GM18519 (cell line): ENCODE measurements at regions not wholly inside any gene's neighbourhood (a gene's known extent, or its start where the extent isn't known, plus 50 kb on each side); places are given as distances from the start of the nearest gene placed in this dataset.
A peak's percentile ranks its signal among the peaks of the same experiment; 100 is the strongest.

Experiments
- ATAC-seq: cut with Tn5 transposase; IDR thresholded peaks from one replicate; pipeline ENCODE4 v1.9.1; 2021; ENCODE audit warnings: mild to moderate bottlenecking, moderate library complexity; ENCODE audit not compliant: unreplicated experiment, low FRiP score

DNA sequence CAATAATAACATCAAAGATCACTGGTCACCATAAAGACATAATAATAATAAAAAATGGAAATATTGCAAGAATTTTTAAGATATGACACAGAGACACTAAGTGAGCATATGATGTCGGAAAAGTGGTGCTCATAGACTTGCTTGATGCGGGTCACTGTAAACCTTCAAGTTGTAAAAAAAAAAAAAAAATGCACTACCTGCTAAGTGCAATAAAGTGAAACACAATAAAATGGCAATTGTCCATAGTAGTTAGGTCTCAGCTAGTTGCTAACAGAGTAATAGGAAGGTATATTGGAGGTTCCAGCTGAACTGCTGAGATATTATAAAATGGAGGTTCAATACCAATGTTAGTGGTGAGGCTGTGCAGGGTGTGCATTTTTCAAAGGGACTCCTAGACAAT lies 146.6 kb upstream of the MRPS22 start:
- ATAC-seq = no peak

DNA sequence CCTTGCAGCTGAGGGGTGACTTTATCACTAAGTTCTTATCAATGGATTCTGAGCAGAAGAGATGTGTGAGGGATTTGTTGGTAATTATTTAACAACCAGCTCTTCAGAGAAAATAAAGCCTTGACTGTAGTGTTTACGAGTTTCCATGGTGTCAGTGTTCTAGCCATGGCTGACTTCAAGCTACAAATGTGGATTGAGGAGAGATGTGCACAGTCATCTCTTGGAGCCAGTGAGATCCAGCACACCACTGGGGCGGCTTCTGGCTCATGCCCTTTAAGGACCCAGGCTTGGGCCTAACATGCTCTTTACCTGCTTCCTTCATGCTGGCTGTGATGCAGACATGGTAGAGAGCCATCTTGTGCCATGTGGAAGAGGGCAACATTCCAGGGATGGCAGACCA lies 145.6 kb upstream of the MRPS22 start:
- no peak for ATAC-seq

DNA sequence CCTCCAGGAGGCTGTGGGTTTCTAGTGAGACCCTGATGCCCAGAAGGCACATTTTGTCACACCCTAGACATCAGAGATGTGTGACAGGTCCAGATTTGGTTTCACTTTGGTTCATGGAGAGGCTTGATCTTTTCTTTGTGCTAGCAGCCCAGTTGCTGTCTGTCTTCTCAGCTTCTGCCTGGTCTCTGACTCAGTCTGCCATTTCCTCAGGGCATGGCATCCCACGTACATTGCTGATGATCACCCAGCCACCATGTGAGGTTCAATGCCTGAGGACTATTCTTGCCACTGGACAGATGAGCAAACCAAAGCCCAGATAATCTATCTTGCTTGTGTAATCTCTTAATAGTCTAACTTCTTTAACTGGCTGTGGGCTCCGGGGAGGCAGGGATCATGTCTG lies 144.9 kb upstream of the MRPS22 start:
- ATAC-seq = no peak

DNA sequence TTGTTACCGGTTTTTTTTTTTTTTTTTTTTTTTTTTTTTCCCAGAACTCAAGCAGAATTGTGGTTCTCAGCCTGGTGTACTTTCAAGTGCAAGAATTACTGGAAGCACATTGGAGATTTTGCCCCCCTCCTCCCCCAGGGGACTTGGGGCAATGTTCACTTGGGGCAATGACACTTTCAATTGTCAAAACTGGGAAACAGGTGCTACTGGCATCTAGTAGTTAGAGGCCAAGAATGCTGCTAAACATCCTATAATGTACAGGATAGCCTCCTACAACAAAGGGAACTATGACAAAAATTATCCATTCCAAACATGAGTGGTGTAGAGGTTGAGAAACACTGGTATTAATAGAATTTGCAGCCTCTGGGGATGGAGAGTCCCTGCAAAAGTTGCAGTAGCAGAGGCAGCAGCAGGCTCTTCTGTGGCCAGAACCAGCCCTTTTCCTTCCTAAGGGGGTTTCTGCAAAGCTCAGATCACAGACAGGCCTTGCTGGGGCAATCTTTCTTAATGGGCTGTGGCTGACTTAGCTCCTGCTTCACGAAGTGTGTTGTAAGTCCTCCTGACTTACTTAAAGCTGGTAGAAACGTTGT lies 144.3 kb upstream of the MRPS22 start:
- ATAC-seq = no peak

DNA sequence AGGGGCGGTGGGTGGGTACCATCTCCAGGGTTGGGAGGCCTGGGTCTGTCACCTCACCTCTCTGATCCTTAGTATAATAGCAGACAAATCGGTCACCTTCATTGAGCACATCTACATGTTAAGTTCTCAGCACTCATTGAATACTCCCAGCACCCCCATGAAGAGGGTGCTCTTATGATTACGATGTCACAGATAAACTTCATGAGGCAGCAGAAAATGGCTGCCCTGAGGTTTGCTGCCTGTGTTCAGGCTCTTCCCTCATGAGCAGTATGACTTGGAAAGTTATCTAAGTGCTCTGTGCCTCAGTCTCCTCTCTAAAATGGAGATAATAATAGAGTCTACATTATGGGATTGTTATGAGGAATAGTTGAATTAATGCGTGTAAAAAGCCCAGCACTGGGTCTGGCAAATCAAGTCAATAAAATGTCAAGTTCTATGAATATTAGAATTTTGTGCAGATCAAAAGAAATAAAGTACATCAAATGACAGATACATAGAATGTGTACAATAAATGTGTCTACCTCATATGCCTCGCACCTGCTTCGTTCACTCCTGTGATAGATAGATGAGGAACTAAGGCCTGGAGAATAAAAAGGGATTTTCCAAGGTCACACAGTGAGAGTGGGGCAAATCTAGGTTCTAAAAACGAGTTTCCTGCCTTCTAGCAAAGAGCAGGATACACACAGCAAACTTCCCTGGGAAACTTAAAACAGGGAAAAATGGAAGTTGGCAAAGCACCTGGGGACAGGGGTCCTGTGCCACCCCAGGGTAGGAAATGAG lies 142.2 kb upstream of the MRPS22 start:
- ATAC-seq = no peak

DNA sequence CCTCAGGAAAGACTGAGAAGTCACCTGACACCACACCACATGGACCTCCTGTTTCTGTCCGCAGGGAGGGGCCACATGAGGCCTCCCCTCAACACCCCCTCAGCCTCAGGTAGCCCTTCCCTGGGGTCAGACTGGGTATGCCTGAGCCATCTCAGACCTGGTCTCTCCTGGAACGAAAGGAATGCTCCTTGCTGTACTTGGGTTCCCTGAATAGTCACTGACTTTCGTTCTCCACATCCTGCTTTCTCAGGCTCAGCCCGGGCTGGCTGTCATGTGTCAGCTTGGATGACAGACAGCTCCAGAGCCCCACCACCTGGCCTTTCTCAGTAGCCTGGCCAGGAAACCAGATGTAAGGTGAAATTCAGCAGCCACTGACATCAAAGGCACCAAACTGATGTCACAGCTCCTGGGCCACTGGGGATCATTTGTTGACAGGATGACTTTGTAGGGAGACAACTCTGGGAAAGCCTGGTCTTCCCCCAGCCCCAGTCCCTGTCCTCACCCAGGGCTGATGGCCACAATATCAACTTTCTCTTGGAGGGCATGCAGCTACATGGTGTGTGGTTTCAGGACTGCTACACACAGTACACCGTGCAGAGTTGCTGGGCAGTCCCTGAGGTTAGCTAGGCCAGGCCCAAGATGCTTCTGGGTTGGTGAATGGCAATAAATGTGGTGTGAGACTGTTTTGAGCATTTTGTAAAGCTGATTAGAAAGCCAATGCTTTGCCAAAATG lies 141.4 kb upstream of the MRPS22 start:
- ATAC-seq = peak; percentile 76

DNA sequence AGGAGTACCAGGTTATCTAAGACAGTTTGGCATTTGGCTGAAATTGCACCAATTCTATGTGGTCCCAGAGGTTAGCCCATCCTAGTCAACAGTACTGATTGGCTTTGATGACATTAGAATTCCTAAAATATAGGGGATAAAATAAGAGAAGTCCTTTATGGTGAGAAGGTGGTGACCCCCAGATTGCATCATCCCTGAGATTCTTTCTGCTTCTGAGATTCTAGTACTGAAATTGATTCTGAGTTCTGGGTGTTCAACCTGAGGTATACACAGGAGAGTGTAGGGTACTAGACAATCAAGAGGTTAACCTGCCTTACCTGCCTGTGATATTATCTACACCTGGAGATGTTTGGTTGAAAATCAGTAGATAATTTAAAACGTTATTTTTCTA lies 140.9 kb upstream of the MRPS22 start:
- ATAC-seq = no peak

DNA sequence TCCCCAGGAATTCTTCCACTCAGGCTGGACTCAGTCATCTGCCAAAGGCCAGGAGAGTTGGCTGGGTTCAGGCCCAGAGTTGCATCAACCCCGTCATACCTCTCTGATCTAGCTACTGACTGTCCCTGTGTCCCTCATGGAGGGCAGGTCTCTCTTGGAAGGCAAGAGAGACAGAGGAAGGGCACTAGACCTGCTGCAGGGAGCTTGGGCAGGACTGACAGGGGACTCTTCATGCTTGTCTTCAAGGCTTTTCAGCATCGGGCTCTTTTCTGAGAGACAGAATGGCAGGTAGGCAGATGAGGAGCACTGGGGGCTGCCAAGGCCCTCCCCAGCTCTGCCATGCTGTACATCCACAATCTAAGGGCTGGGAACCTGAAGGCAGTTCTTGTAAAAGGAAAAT lies 140.1 kb upstream of the MRPS22 start:
- ATAC-seq = no peak

DNA sequence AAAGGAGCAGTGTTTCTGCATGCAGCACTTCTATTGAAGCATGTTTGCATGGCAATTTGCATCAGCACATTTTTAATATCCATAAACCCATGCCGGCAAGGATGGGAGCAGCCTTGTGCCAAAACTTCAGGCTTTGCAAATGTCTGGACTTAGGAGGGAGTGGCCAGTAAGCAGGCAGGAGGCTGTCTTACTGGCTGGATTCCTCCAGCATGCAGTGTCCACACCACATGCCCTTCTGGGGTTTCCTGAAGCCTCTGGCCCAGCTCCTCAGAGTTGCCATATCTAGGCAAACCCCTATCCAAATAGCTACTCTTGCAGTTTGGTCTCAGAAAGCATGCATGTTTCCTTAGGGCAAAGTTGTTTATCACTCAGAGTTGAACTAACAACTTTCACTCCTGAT lies 139.1 kb upstream of the MRPS22 start:
- ATAC-seq = no peak

DNA sequence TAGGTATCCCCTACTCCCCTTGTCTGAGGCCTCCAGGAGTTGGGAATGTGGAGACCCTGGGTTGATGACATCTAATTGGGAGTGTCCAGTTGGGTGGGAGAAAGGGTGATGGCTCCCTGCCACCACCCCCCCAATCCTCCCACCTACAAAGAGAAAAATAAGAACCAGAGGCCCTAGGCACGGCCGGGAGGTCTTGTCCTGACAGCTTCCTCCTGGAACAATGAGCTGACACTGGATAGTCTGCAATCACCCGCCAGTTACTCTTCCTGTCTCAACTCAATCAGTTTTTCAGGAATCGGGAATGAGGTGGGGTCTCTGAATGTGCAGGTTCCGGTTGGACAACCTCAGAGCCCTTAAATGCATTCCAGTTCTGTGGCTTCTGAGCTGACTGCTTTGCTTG lies 129.9 kb upstream of the MRPS22 start:
- ATAC-seq = no peak

DNA sequence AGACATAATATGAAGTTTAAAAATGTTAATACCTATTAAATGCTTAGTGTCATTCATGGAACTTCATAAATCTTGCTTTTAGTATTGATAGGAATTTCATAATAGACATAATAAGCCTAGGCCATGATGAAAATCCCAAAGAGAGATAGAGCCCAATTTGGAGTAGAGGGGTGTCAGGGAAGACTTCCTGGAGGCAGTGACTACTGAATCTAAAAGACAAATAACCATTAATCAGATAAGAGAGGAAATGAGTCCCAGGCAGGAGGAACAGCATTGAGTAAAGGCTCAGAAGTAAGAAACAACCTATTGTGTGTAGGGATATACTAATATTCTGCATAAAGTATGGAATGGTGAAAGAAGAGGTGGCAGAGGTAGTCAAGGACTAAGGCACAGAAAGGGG lies 126.9 kb upstream of the MRPS22 start:
- ATAC-seq = no peak

DNA sequence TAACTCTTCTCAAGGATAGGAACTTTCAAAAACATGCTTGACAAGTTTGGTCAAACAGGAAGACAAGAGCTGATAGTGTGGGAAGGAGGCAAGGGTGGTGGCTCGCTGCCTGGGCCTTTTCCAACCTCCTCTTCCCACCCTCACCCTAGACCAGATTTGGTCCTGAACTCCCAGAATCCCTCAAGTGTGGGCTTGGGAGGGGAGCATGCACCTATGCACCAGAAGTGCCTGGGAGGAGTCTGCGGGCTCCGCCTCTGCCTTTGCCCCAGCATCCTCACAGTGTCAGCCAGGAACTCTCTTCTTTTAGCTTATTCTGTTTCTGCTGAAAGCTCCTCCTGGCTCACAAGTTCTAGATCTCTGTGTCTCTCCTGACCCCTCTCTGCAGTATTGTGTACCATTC lies 126.2 kb upstream of the MRPS22 start:
- ATAC-seq = no peak

DNA sequence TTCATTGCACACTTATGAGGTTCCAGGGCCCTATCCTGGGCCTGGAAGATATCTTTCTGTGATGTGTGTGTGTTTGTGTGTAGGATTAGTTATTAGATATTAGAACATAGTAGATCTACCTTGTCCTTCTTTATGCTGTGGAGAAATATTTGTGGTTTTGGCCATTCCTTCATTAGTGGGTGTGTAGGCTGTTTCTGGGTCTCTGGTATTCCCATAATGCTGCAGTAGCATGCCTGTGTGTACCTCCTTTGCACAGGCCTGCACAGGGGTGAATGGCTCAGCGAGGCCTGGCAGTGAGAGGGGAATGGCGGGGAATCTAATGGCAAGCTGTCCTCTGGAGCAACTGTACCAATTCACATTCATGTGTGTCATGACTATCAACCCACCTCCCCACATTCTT lies 125.8 kb upstream of the MRPS22 start:
- ATAC-seq = no peak

DNA sequence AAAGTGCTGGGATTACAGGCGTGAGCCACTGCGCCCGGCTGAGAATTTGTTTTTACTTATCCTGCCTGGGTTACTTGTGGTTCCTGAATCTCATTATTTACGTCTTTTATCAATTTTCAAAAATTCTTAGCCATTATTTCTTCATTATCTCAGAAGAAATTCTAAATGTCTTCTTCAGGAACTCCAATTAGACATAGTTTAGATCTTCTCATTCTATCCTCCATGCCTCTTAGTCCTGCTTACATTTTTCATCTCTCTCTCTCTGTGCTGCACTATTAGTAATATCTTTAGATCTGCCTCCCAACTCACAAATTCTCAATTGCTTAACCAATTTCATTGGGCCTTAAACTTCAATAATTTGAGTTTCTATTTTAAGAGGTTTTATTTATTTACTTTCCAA lies 124.4 kb upstream of the MRPS22 start:
- ATAC-seq = no peak

DNA sequence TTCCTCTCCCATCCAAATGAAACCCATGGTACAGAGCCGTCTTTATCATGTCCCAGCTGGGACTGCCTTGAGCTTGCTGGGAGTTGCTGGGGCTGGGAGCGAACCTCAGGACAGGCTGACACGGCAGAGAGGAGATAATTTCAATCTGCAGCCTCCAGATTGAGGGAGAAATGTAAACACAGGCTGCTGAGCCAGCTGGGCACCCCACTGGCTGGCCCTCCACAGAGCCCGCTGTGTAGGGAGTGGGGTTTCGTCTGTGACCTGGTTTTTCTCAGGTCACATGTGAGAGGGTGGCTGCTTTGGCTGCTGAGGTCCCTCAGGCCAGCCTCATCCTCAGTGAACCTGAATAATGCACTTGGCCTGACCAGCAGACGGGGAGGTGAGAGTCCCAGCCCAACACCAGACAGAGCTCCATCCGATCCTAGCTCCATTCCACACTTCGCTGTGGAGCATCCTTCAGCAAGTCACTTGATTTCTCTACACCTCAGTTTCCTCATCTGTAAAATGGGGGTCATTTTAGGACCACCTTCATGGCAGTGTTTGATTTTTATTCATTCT lies 121.6 kb upstream of the MRPS22 start:
- no peak for ATAC-seq

DNA sequence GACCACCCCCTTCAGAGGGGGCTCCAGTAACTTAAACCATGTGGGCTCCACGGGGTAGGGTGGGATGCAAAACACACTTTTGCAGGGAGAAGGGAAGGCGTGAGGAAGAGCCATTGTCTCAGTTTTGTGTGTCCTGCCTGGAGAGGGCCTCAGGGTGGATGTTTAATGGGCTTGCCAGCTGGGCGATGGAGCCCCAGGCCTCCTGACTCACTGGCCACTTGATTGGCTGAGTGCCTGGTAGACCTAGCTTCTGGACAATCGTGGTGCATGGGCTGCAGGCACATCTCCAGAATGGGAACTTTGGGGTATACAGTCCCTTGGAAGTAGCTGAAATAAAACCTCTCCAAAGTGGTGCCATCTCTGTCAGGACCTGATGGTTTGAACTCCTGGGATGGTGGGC lies 118.3 kb upstream of the MRPS22 start:
- no peak for ATAC-seq

DNA sequence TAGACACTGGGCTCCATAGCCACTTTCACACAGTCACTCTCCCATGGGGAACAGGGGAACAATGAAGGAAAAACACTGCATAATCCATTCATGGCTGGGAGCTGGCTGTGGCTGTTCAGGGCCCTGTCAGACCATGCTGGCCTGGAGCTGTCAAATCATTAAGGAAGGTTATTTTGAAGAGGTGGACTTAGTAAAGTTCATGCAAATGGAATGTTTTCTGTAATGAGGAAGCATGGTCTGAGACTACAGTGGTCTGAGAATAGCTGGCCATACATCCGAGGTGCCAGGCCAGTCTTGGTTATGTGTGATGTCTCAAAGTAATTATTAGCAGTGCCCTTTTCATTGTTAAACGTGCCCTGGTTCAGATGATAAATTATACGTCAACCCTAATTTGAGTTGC lies 117.1 kb upstream of the MRPS22 start:
- no peak for ATAC-seq

DNA sequence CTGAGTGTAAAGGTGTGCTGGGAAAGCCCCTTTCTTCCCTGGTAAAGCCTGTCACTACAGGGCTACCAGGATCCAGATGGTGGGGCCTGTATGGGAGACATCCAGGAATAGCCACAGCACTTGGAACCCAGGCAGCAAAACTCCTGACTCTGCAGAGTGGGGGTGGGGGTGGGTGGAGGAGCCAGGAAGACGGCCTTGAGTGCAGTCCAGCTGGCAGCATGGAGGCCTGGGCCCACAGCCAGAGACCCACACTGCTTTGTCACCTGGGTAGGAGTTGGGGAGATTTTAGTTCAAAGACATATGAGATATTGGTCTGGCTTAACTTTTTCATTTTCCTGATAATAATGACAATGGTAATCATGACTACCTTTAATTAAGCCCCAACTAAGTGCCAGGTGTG lies 116.7 kb upstream of the MRPS22 start:
- ATAC-seq = no peak

DNA sequence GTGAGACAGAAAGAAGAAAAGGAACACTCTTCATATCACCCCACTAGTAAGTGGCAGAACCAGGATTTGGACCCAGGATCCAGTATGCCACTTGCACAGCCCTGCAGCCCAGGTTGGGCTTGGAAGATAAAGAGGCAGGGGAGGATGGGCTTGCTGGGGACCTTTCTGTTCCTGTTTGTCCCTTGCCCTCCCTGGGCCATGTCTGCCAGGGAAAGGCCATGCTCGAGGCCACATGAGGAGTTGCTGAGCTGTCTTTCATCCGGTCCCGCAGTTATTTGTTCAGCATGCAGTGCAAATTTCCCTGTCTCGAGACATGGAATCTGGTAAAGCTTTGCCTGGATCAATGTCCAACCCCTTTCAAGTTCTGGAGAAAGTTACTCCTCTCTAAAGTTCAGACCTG lies 116.0 kb upstream of the MRPS22 start:
- ATAC-seq = no peak

DNA sequence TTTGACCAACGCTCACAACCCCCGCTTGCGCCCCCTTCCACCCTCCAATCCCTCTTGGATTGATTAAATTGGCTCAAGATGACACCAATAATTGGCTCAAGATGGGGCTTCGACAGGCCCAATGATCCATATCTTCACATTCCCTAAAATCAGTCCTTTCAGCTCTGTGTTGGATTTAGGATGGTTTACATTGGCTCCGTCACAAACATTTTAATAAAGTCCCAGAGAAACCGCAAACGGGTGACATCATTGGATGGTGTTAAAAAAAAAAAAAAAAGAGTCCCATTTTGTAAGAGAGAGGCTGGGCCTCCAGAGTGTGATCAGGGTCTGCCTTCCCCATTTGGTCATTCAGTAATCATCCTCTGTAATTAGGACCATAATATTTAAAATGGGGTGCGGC lies 113.4 kb upstream of the MRPS22 start:
- ATAC-seq = no peak

DNA sequence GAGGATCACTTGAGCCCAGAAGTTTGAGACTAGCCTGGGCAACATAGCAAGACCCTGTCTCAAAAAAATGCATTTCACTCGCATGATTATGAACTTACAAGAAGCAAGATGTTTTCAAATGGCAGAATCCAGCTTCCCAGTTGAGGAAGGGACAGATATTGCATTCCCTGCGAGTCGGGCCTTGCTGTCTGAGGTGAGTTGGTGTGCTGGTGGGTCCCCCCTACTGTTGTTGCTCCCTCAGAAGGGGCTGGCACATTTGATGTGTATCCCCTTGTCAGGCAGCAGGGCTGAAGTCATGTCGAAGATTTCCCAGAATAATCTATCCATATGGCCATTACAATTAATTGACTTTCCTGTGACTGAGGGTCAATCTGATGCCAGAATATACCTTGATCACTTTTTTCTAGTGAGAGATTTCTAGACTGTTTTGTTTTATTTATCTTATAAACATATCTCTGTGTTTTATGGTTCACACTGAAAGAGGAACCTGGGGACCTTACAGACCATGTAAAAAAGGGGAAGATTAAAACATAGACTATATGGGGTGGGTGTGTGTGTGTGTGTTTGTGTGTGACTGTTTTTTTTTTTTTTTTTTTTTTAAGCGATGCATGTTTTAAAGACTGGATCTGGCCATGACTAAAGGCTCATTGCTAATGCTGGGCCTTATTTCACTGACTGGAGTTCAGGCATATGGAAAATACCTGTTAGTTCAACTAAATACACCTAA lies 112.1 kb upstream of the MRPS22 start:
- ATAC-seq = no peak
